ENCODE measurements at regions not wholly inside any gene's neighbourhood (a gene's known extent, or its start where the extent isn't known, plus 50 kb on each side); places are given as distances from the start of the nearest gene placed in this dataset.

- H3K4me3 Mint-ChIP-seq, result no peak overlapping the region
- H3K9me3 Mint-ChIP-seq (ENCODE audit: low read depth), result no peaks in the 10 kb centered on the region
- ChIA-PET CTCF (no interaction called here), POLR2A (no interaction called here)
- H3K27me3 Mint-ChIP-seq, result peaks cover 8% of the 10 kb centered on the region
- intact Hi-C loops (cut with DNase I, micrococcal nuclease), result no loop called here
- ATAC-seq, result no peak
- no peak overlapping the region for H3K27ac Mint-ChIP-seq
- no peaks in the 10 kb centered on the region for H3K36me3 Mint-ChIP-seq (ENCODE audit: low read depth)
- DNase-seq, result no peak
- H3K4me1 Mint-ChIP-seq, result no peaks in the 10 kb centered on the region
These were observed 146.5 kb downstream of the NXNL2 start for GRCh38 chr9:88681434-88681833.

GRCh38 chr9:88682431-88682831 lies 147.5 kb downstream of the NXNL2 start:
- no peaks in the 10 kb centered on the region for H3K9me3 Mint-ChIP-seq (ENCODE audit: low read depth)
- intact Hi-C loops (cut with DNase I, micrococcal nuclease), result no loop called here
- no peak overlapping the region for H3K4me3 Mint-ChIP-seq
- H3K27me3 Mint-ChIP-seq, result peaks cover 3% of the 10 kb centered on the region
- no peak overlapping the region for H3K27ac Mint-ChIP-seq
- no peaks in the 10 kb centered on the region for H3K4me1 Mint-ChIP-seq
- POLR2A ChIA-PET, result no interaction called here
- no peak for ATAC-seq
- H3K36me3 Mint-ChIP-seq (ENCODE audit: low read depth), result no peaks in the 10 kb centered on the region
- CTCF ChIA-PET, result no interaction called here
- no peak for DNase-seq

- ChIA-PET CTCF (interaction anchor here (0.7 kb wide), 1 partner anchor 325 kb away, joined by 5 read pairs; no protein-coding TSS in a partner anchor), POLR2A (no interaction called here)
- ATAC-seq (no peak), DNase-seq (no peak)
- Mint-ChIP-seq H3K4me1 (no peaks in the 10 kb centered on the region), H3K4me3 (no peak overlapping the region), H3K9me3 (ENCODE audit: low read depth) (no peaks in the 10 kb centered on the region), H3K36me3 (ENCODE audit: low read depth) (no peaks in the 10 kb centered on the region), H3K27ac (no peak overlapping the region), H3K27me3 (no peaks in the 10 kb centered on the region)
- intact Hi-C loops (cut with DNase I, micrococcal nuclease), result no loop called here
These were observed 149.1 kb downstream of the NXNL2 start for GRCh38 chr9:88684046-88684445.

- intact Hi-C loops (cut with DNase I, micrococcal nuclease), result no loop called here
- Mint-ChIP-seq H3K36me3 (ENCODE audit: low read depth) (no peaks in the 10 kb centered on the region), H3K4me1 (no peaks in the 10 kb centered on the region), H3K4me3 (no peak overlapping the region), H3K9me3 (ENCODE audit: low read depth) (no peaks in the 10 kb centered on the region), H3K27me3 (no peaks in the 10 kb centered on the region), H3K27ac (no peak overlapping the region)
- ChIA-PET POLR2A (interaction anchor here (0.6 kb wide), 1 partner anchor 1200 kb away, joined by 9 read pairs; no protein-coding TSS in a partner anchor), CTCF (no interaction called here)
- no peak for ATAC-seq
- no peak for DNase-seq
These were observed 149.9 kb downstream of the NXNL2 start for GRCh38 chr9:88684845-88685244.

- Mint-ChIP-seq H3K9me3 (ENCODE audit: low read depth) (no peaks in the 10 kb centered on the region), H3K27me3 (no peaks in the 10 kb centered on the region), H3K36me3 (ENCODE audit: low read depth) (no peaks in the 10 kb centered on the region), H3K4me1 (no peaks in the 10 kb centered on the region), H3K27ac (no peak overlapping the region), H3K4me3 (no peak overlapping the region)
- ATAC-seq, result no peak
- DNase-seq, result no peak
- ChIA-PET CTCF (no interaction called here), POLR2A (no interaction called here)
- intact Hi-C loops (cut with DNase I, micrococcal nuclease), result no loop called here
These were observed 151.0 kb downstream of the NXNL2 start for GRCh38 chr9:88685966-88686365.

- Mint-ChIP-seq H3K9me3 (ENCODE audit: low read depth) (peaks cover 6% of the 10 kb centered on the region), H3K4me1 (no peaks in the 10 kb centered on the region), H3K27me3 (peaks cover 2% of the 10 kb centered on the region), H3K27ac (no peak overlapping the region), H3K4me3 (no peak overlapping the region), H3K36me3 (ENCODE audit: low read depth) (no peaks in the 10 kb centered on the region)
- DNase-seq (no peak), ATAC-seq (no peak)
- CTCF ChIA-PET, result no interaction called here
- intact Hi-C loops (cut with DNase I, micrococcal nuclease), result no loop called here
- POLR2A ChIA-PET, result no interaction called here
These were observed 154.7 kb downstream of the NXNL2 start for GRCh38 chr9:88689509-88690298.

GRCh38 chr9:88690628-88691027 lies 155.7 kb downstream of the NXNL2 start:
- Mint-ChIP-seq H3K27ac (no peak overlapping the region), H3K36me3 (ENCODE audit: low read depth) (no peaks in the 10 kb centered on the region), H3K4me1 (no peaks in the 10 kb centered on the region), H3K4me3 (no peak overlapping the region), H3K9me3 (ENCODE audit: low read depth) (peaks cover 6% of the 10 kb centered on the region), H3K27me3 (peaks cover 2% of the 10 kb centered on the region)
- intact Hi-C loops (cut with DNase I, micrococcal nuclease), result no loop called here
- DNase-seq (no peak), ATAC-seq (no peak)
- ChIA-PET CTCF (no interaction called here), POLR2A (no interaction called here)

- Mint-ChIP-seq H3K4me3 (no peak overlapping the region), H3K4me1 (no peaks in the 10 kb centered on the region), H3K9me3 (ENCODE audit: low read depth) (peaks cover 6% of the 10 kb centered on the region), H3K27me3 (peaks cover 2% of the 10 kb centered on the region), H3K36me3 (ENCODE audit: low read depth) (no peaks in the 10 kb centered on the region), H3K27ac (no peak overlapping the region)
- ATAC-seq (no peak), DNase-seq (no peak)
- intact Hi-C loops (cut with DNase I, micrococcal nuclease), result no loop called here
- POLR2A ChIA-PET, result no interaction called here
- CTCF ChIA-PET, result no interaction called here
These were observed 156.1 kb downstream of the NXNL2 start for GRCh38 chr9:88691091-88691490.

GRCh38 chr9:88691811-88692210 lies 156.8 kb downstream of the NXNL2 start:
- H3K4me1 Mint-ChIP-seq, result no peaks in the 10 kb centered on the region
- no peak for ATAC-seq
- ChIA-PET POLR2A (no interaction called here), CTCF (no interaction called here)
- no peak overlapping the region for H3K27ac Mint-ChIP-seq
- peaks cover 2% of the 10 kb centered on the region for H3K27me3 Mint-ChIP-seq
- peaks cover 6% of the 10 kb centered on the region for H3K9me3 Mint-ChIP-seq (ENCODE audit: low read depth)
- no peaks in the 10 kb centered on the region for H3K36me3 Mint-ChIP-seq (ENCODE audit: low read depth)
- DNase-seq, result no peak
- H3K4me3 Mint-ChIP-seq, result no peak overlapping the region
- intact Hi-C loops (cut with DNase I, micrococcal nuclease), result no loop called here

GRCh38 chr9:88692827-88693226 lies 157.8 kb downstream of the NXNL2 start:
- no peak overlapping the region for H3K27ac Mint-ChIP-seq
- intact Hi-C loops (cut with DNase I, micrococcal nuclease), result no loop called here
- H3K27me3 Mint-ChIP-seq, result peaks cover 4% of the 10 kb centered on the region
- ATAC-seq (no peak), DNase-seq (no peak)
- ChIA-PET POLR2A (no interaction called here), CTCF (no interaction called here)
- H3K4me3 Mint-ChIP-seq, result no peak overlapping the region
- peaks cover 6% of the 10 kb centered on the region for H3K9me3 Mint-ChIP-seq (ENCODE audit: low read depth)
- H3K4me1 Mint-ChIP-seq, result no peaks in the 10 kb centered on the region
- H3K36me3 Mint-ChIP-seq (ENCODE audit: low read depth), result no peaks in the 10 kb centered on the region

- ChIA-PET CTCF (no interaction called here), POLR2A (no interaction called here)
- Mint-ChIP-seq H3K36me3 (ENCODE audit: low read depth) (no peaks in the 10 kb centered on the region), H3K27me3 (peaks cover 13% of the 10 kb centered on the region), H3K9me3 (ENCODE audit: low read depth) (peaks cover 6% of the 10 kb centered on the region), H3K4me3 (no peak overlapping the region), H3K27ac (no peak overlapping the region), H3K4me1 (no peaks in the 10 kb centered on the region)
- DNase-seq (no peak), ATAC-seq (no peak)
- intact Hi-C loops (cut with DNase I, micrococcal nuclease), result no loop called here
These were observed 159.6 kb downstream of the NXNL2 start for GRCh38 chr9:88694625-88695024.

GRCh38 chr9:88696501-88696900 lies 161.5 kb downstream of the NXNL2 start:
- intact Hi-C loops (cut with DNase I, micrococcal nuclease), result no loop called here
- no peak for ATAC-seq
- POLR2A ChIA-PET, result no interaction called here
- no peaks in the 10 kb centered on the region for H3K36me3 Mint-ChIP-seq (ENCODE audit: low read depth)
- no peak for DNase-seq
- CTCF ChIA-PET, result no interaction called here
- peaks cover 16% of the 10 kb centered on the region for H3K27me3 Mint-ChIP-seq
- H3K4me1 Mint-ChIP-seq, result no peaks in the 10 kb centered on the region
- H3K4me3 Mint-ChIP-seq, result no peak overlapping the region
- H3K9me3 Mint-ChIP-seq (ENCODE audit: low read depth), result peaks cover 6% of the 10 kb centered on the region
- H3K27ac Mint-ChIP-seq, result no peak overlapping the region

Measured in activated CD4-positive, alpha-beta T cell treated with anti-CD3 and anti-CD28 coated beads for 36 hours (primary cell).